ENCODE measurements at regions not wholly inside any gene's neighbourhood (a gene's known extent, or its start where the extent isn't known, plus 50 kb on each side); places are given as distances from the start of the nearest gene placed in this dataset.

DNA sequence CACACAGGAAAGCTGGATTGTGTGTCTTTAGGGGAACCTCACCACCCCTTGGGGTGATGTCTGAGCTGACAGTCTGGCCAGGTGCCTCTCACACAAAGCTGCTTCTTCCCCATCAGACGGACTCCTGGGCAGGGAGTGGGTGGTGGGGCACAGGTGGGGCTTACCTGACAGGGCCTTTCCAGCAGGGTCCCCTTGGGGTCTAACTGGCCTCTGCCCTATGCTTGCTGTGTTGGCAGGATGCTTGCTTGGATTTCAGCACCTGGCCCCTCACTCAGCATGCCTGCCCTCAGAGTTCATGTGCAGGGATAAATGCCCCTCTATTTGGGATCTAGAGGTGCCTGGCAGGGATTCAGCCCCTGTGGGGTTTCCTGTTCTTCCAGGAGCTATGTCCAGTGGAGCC is 496.9 kb upstream of the ZMIZ1 start:
- no peak for TF ChIP-seq EZH2 (IDR thresholded peaks at IDR 0.05; ENCODE audit: borderline replicate concordance, insufficient read depth, low read depth, low read length, poor library complexity, severe bottlenecking)
- TF ChIP-seq, protein P1, sequence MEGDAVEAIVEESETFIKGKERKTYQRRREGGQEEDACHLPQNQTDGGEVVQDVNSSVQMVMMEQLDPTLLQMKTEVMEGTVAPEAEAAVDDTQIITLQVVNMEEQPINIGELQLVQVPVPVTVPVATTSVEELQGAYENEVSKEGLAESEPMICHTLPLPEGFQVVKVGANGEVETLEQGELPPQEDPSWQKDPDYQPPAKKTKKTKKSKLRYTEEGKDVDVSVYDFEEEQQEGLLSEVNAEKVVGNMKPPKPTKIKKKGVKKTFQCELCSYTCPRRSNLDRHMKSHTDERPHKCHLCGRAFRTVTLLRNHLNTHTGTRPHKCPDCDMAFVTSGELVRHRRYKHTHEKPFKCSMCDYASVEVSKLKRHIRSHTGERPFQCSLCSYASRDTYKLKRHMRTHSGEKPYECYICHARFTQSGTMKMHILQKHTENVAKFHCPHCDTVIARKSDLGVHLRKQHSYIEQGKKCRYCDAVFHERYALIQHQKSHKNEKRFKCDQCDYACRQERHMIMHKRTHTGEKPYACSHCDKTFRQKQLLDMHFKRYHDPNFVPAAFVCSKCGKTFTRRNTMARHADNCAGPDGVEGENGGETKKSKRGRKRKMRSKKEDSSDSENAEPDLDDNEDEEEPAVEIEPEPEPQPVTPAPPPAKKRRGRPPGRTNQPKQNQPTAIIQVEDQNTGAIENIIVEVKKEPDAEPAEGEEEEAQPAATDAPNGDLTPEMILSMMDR (IDR thresholded peaks at IDR 0.05) = no peak
- no peak overlapping the region for H3K4me3 Mint-ChIP-seq
- Histone ChIP-seq H3K4me2 (replicated peaks; ENCODE audit: low read depth, low read length, poor library complexity, severe bottlenecking) (no peak overlapping the region), H3K4me3 (ENCODE audit: control extremely low read depth in 1 of 5, extremely low read depth in 1 of 5, insufficient read depth in 1 of 5, low read depth in 2 of 5, low read length in 4 of 5) (no peak overlapping the region), H3K27ac (ENCODE audit: low read length in 2 of 2) (no peak overlapping the region), H4K20me1 (ENCODE audit: control insufficient read depth, insufficient read depth, low read length, poor library complexity, severe bottlenecking) (no peaks in the 10 kb centered on the region), H3K79me2 (ENCODE audit: control insufficient read depth, insufficient read depth, low read length) (no peaks in the 10 kb centered on the region), H3K4me1 (ENCODE audit: control insufficient read depth in 2 of 2, insufficient read depth in 2 of 2, low read length in 2 of 2) (no peaks in the 10 kb centered on the region), H3K36me3 (replicated peaks in 1 of 2; ENCODE audit: control extremely low read depth in 1 of 2, control insufficient read depth in 1 of 2, extremely low read depth in 1 of 2, insufficient read depth in 2 of 2, low read length in 1 of 2) (no peaks in the 10 kb centered on the region), H3K9me3 (ENCODE audit: control extremely low read depth in 1 of 3, control insufficient read depth in 2 of 3, insufficient read depth in 1 of 3, low read length in 2 of 3) (no peaks in the 10 kb centered on the region), H3K9ac (ENCODE audit: low read length) (no peak overlapping the region), H2AFZ (ENCODE audit: insufficient read depth, low read depth, low read length, poor library complexity, severe bottlenecking) (no peak overlapping the region), H3K27me3 (replicated peaks in 1 of 4; ENCODE audit: control extremely low read depth in 1 of 4, control insufficient read depth in 3 of 4, insufficient read depth in 4 of 4, low read length in 3 of 4) (peaks cover 0 to 4% (median 0%) of the 10 kb centered on the region in 4 experiments)
- H3K4me1 Mint-ChIP-seq = no peaks in the 10 kb centered on the region
- no peak overlapping the region for H3K27ac Mint-ChIP-seq
- ATAC-seq (ENCODE audit: low read depth) (no peak), DNase-seq (no peak)
- CTCF ChIA-PET = no interaction called here
- no peaks in the 10 kb centered on the region for H3K9me3 Mint-ChIP-seq (ENCODE audit: insufficient read depth)
- POLR2A ChIA-PET = no interaction called here
- H3K27me3 Mint-ChIP-seq = peaks cover 18% of the 10 kb centered on the region
- intact Hi-C loops (cut with micrococcal nuclease) = no loop called here
- WGBS (ENCODE audit: insufficient coverage) = no CpG with 5 or more reads among the region's 1 CpG

DNA sequence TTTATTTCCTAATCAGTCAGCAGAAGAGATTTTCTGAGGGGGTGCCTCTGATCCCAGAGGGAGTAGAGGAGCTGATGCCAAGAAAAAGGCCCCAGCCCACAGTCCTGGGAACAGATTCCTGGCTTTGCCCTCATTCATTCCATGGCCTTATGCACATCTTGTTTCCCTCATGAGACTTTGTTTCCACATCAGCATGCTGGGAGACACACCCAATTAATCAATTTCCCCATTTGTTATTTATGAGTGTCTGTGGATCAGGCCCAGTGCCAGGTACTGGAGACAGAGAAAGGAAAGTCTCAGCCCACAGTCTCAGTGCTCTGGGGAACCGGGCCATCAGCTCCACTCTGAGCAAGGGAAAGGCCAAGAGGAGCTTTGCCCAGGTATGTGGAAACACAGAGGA is 496.2 kb upstream of the ZMIZ1 start:
- H3K4me2 ChIP-seq (replicated peaks; ENCODE audit: low read depth, low read length, poor library complexity, severe bottlenecking) = no peak overlapping the region
- peaks cover 0 to under 1% of the 10 kb centered on the region in 2 donors for H3K4me1 ChIP-seq (ENCODE audit: control insufficient read depth in 2 of 2, insufficient read depth in 2 of 2, low read length in 2 of 2)
- H3K27ac Mint-ChIP-seq = no peak overlapping the region
- no peak overlapping the region for H3K9ac ChIP-seq (ENCODE audit: low read length)
- H2AFZ ChIP-seq (ENCODE audit: insufficient read depth, low read depth, low read length, poor library complexity, severe bottlenecking) = no peak overlapping the region
- peaks cover 2% of the 10 kb centered on the region for H3K4me1 Mint-ChIP-seq
- no peaks in the 10 kb centered on the region for H3K79me2 ChIP-seq (ENCODE audit: control insufficient read depth, insufficient read depth, low read length)
- whole genome bisulfite sequencing (ENCODE audit: insufficient coverage) = no CpG with 5 or more reads among the region's 1 CpG
- no peaks in the 10 kb centered on the region for H3K9me3 Mint-ChIP-seq (ENCODE audit: insufficient read depth)
- no peak for DNase-seq
- H3K36me3 ChIP-seq (replicated peaks in 1 of 2; ENCODE audit: control extremely low read depth in 1 of 2, control insufficient read depth in 1 of 2, extremely low read depth in 1 of 2, insufficient read depth in 2 of 2, low read length in 1 of 2) = no peaks in the 10 kb centered on the region
- H3K27ac ChIP-seq (ENCODE audit: low read length in 2 of 2) = no peak overlapping the region
- ChIA-PET CTCF (no interaction called here), POLR2A (no interaction called here)
- TF ChIP-seq, protein P1 (IDR thresholded peaks at IDR 0.05) = no peak
- no peak for TF ChIP-seq EZH2 (IDR thresholded peaks at IDR 0.05; ENCODE audit: borderline replicate concordance, insufficient read depth, low read depth, low read length, poor library complexity, severe bottlenecking)
- no peak overlapping the region for H3K4me3 ChIP-seq (ENCODE audit: control extremely low read depth in 1 of 5, extremely low read depth in 1 of 5, insufficient read depth in 1 of 5, low read depth in 2 of 5, low read length in 4 of 5)
- no peak overlapping the region for H3K4me3 Mint-ChIP-seq
- ATAC-seq (ENCODE audit: low read depth) = no peak
- no peaks in the 10 kb centered on the region for H4K20me1 ChIP-seq (ENCODE audit: control insufficient read depth, insufficient read depth, low read length, poor library complexity, severe bottlenecking)
- H3K9me3 ChIP-seq (ENCODE audit: control extremely low read depth in 1 of 3, control insufficient read depth in 2 of 3, insufficient read depth in 1 of 3, low read length in 2 of 3) = no peaks in the 10 kb centered on the region
- intact Hi-C loops (cut with micrococcal nuclease) = no loop called here
- H3K27me3 ChIP-seq (replicated peaks in 1 of 4; ENCODE audit: control extremely low read depth in 1 of 4, control insufficient read depth in 3 of 4, insufficient read depth in 4 of 4, low read length in 3 of 4) = peaks cover 0 to 4% (median 0%) of the 10 kb centered on the region in 4 experiments
- H3K27me3 Mint-ChIP-seq = peaks cover 18% of the 10 kb centered on the region
